ENCODE measurements at regions not wholly inside any gene's neighbourhood (a gene's known extent, or its start where the extent isn't known, plus 50 kb on each side); places are given as distances from the start of the nearest gene placed in this dataset.

DNA sequence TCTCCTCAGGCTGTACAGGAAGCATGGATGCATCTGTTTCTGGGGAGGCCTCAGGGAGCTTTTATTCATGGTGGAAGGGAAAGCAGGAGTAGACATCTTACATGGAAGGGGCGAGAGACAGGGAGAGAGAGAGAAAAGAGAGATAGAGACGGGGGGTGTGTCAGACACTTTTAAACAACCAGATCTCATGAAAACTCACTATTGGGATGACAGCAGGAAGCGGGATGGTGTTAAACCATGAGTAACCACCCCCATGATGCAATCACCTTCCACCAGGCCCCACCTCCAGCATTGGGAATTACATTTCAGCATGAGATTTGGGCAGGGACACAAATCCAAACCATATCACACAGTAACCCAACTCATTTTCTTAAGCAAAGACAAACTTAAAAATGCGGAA lies 110.0 kb upstream of the EEA1 start:
- TF ChIP-seq, protein P1, sequence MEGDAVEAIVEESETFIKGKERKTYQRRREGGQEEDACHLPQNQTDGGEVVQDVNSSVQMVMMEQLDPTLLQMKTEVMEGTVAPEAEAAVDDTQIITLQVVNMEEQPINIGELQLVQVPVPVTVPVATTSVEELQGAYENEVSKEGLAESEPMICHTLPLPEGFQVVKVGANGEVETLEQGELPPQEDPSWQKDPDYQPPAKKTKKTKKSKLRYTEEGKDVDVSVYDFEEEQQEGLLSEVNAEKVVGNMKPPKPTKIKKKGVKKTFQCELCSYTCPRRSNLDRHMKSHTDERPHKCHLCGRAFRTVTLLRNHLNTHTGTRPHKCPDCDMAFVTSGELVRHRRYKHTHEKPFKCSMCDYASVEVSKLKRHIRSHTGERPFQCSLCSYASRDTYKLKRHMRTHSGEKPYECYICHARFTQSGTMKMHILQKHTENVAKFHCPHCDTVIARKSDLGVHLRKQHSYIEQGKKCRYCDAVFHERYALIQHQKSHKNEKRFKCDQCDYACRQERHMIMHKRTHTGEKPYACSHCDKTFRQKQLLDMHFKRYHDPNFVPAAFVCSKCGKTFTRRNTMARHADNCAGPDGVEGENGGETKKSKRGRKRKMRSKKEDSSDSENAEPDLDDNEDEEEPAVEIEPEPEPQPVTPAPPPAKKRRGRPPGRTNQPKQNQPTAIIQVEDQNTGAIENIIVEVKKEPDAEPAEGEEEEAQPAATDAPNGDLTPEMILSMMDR (IDR thresholded peaks at IDR 0.05; ENCODE audit: insufficient read depth, low read depth, low read length) = no peak
- TF ChIP-seq EZH2 (IDR thresholded peaks at IDR 0.05; ENCODE audit: insufficient read depth, low read length) = no peak

Measured in astrocyte (in vitro differentiated cells and primary cell).